DND-41 (cell line): ENCODE measurements at regions not wholly inside any gene's neighbourhood (a gene's known extent, or its start where the extent isn't known, plus 50 kb on each side); places are given as distances from the start of the nearest gene placed in this dataset.

Source experiments
- EZH2 ChIP-seq: IDR thresholded peaks from 3 replicates; pipeline ENCODE4 v1.6.1; 2012; ENCODE audit warnings: borderline replicate concordance, low read depth, mild to moderate bottlenecking, moderate library complexity, low read length, inconsistent platforms; ENCODE audit not compliant: severe bottlenecking
- TF ChIP-seq, protein P1 (sequence below): IDR thresholded peaks from 2 replicates; pipeline ENCODE4 v1.5.1; 2012; ENCODE audit warnings: borderline replicate concordance, low read length, moderate library complexity, mild to moderate bottlenecking; ENCODE audit not compliant: poor library complexity, severe bottlenecking; ENCODE audit errors: extremely low read depth

DNA sequence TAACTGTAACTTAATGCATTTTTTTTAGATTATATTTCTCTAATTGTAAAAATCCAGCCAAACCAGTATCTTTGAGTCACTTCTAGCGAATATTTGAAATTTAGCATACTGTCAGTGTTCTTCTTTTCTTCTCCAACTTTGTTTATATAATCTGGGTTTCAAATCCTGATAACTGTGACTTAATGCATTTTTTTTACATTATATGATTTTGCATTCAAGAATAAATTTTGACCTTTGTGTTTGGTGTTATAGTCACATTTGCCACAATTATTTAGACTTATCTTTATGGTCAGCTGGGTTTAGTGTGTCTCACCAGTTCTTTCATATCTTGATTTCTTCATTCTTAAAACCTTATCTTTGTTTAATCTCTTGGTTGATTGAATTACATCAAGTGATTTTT lies 345.7 kb downstream of the SLC4A3 start:
- TF ChIP-seq, protein P1, sequence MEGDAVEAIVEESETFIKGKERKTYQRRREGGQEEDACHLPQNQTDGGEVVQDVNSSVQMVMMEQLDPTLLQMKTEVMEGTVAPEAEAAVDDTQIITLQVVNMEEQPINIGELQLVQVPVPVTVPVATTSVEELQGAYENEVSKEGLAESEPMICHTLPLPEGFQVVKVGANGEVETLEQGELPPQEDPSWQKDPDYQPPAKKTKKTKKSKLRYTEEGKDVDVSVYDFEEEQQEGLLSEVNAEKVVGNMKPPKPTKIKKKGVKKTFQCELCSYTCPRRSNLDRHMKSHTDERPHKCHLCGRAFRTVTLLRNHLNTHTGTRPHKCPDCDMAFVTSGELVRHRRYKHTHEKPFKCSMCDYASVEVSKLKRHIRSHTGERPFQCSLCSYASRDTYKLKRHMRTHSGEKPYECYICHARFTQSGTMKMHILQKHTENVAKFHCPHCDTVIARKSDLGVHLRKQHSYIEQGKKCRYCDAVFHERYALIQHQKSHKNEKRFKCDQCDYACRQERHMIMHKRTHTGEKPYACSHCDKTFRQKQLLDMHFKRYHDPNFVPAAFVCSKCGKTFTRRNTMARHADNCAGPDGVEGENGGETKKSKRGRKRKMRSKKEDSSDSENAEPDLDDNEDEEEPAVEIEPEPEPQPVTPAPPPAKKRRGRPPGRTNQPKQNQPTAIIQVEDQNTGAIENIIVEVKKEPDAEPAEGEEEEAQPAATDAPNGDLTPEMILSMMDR, result no peak
- TF ChIP-seq EZH2, result no peak
